HG02798 (cell line): ENCODE measurements at regions not wholly inside any gene's neighbourhood (a gene's known extent, or its start where the extent isn't known, plus 50 kb on each side); places are given as distances from the start of the nearest gene placed in this dataset.
"Not testable (repeated sequence)": the region's sequence is repeated elsewhere in the genome, so short reads cannot be mapped to it uniquely, and the experiment has no call there.

ENCODE experiments used
- ATAC-seq: cut with Tn5 transposase; IDR thresholded peaks from one replicate; pipeline ENCODE4 v1.9.1; 2021; ENCODE audit warnings: mild to moderate bottlenecking; ENCODE audit not compliant: unreplicated experiment, poor library complexity

DNA sequence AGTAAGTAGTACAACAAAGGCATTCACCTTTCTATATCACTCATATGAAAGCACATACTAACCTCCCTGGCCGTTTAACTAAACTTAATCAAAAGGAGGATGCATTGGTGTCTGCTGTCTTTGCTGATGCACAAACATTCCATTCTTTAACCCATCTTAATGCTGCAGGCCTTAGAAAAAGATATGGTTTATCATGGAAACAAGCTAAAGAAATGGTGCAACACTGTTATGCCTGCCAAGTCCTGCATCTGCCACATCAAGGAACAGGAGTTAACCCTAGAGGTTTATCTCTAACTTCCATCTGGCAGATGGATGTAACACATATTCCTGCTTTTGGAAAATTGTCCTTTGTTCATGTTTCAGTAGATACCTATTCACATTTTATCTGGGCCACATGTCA lies 296.5 kb upstream of the DKK2 start:
- ATAC-seq: not testable (repeated sequence)

DNA sequence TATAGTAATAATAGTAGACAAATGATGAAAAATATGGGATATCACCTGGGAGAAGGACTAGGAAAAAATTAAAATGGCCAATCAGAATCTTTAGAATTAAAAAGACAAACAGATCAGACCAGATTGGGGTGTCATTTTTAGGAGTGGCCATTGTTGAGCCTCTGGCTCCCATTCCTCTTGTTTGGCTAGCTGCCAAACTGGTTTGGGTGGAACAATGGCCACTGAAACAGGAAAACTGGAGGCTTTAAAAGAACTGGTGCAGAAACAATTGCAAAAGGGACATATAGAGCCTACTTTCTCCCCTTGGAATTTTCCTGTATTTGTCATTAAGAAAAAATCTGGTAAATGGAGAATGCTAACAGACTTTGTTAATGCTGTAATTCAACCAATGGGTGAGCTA lies 294.8 kb upstream of the DKK2 start:
- ATAC-seq: no peak

DNA sequence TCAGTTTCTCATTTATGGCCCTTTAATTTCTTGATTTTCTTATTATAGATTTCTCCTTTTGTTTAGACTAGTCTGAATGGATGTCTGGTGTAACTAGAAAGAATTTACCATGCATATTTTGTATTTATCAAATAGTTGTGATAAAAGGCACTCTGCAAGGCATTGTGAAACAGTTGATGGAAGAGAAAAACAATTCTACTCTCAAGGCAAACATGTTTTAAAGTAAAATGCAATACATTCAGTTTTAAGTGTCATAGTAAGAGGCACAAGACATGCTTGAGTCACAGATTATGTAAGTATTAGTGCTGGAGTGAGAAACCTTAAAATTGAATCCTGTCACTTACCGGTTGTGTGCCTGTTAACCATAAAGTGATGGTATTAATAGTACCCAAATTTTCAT lies 283.3 kb upstream of the DKK2 start:
- ATAC-seq: no peak

DNA sequence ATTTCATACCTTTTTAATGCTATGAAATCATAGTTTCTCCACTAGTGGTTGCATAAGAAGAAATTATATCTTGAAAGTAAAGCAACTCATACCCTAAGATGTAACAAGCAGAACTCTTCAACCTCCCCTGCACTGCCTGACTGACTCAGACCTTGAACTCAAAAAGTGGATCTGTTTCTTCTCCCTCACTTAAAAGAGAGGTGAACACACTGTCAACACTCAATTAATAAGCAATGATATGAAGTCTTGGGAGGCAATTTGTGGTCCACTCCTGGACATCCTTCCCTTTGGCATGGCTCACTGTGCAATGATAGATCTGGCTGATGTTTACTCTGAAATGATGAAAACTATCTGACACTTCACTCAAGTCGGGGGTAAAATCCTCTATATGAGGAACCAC lies 282.0 kb upstream of the DKK2 start:
- no peak for ATAC-seq

DNA sequence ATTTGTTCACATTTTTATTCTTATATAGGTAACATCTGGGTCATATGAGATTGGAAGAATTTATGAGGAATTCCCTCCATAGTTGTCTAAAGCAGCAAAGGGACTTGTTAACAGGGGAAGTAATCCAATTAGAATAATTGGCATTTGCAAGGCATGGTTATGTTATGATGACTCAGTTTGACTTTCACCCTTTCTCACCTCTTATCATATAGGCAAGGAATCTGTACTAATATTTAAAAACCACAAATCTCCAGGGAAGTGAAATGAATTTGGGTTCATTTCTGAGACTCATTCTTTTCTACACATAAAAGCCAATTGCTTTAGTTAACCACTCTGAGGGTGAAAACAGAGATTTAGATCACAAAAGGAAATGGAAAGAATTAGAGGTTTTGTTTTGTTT lies 281.5 kb upstream of the DKK2 start:
- ATAC-seq: no peak

DNA sequence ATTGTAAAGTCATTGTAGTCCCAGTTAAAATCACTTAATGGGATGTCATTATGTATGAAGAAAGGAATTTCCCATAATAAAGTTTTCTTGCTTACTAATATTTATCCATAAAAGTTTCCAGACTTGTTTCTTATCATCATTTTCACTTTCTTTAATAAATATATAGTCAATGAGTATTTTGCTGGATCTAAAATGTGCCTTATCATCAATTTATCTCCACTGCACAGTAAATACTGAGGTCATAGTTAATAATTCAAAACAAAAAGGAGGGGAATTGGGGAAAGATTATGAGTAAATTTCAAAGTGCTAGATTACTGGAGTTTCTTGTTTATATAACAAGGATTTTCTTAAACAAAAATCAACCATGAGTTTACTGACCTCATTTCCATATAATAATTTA lies 279.5 kb upstream of the DKK2 start:
- no peak for ATAC-seq

DNA sequence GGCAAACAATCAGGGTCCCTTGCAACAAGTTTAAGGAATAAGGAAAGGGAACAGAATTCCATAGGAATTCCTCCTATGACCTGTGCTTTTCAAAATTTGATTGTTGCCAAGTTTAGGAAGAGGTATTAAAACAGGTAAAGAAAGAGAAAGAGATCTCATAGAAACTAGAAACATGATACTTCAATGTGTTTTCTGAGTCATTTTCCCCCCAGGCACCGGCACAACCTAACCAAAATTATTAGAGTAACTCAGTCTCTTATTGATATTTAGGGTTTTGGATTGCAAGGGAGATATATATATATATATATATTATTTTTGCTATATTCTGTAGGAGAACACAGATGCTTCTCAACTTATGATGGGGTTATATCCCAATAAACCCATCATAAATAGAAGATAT lies 278.0 kb upstream of the DKK2 start:
- ATAC-seq: no peak

DNA sequence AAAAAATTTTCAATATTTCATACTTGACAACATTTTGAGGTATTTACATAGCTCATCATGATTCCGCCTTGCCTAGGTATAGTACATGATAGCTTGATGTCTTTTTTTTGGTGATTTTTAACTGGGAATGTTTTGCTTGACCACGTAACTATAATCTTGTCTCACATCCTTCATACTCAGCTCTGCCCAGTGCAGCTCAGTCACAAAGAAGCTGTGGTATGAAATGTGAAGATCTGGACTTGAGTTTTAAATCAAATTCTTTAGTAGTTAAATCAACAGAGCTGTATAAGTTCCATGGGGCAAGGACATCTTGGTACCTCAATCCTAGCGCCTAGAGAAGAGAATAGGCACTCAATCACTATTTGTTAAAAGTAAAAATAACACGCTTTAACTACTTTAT lies 276.3 kb upstream of the DKK2 start:
- ATAC-seq: no peak

DNA sequence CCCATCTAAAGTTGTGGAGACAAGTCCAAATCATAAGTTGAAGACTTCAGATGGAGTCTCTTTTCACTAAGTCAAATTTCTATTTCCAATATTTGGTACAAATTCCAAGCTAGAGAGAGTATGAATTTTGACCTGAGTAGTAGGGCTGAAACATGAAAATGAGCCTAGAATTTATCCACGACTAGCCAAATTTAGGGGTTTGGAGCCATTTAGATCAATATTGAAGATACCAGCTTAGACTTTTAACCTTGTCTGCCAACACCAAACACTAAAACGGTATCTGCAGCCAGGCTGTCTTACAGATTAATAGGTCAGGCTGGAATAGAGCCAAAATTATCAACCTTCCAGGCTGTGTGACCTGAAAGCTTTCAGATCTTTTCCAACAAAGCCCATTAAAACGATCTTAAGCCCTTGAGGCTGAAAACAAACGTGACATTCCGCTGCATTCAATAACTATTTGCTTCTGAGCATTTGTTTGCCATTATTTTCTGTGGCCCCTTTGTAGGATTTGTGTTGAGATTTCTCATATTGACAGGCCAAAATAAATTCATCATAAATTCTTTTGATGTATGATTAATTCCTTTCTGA lies 268.7 kb upstream of the DKK2 start:
- no peak for ATAC-seq

DNA sequence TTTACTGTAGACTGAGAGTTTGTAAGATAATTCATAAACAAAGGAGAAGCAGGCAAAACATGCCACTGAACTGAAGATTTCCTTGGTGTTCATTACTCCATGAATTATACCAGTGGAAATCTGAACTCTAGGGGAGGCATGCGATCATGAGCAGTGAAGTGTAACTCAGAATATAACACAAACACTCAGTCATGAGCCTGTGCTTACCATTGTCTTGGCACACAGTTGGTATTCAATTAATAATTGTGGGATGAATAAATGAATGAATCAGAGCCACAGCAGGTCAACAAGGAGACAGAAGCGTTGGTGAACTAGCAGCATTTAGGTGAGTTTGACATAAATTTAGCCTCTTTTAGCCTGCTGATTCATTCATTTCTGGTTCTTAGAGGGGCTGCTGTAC lies 263.5 kb upstream of the DKK2 start:
- no peak for ATAC-seq

DNA sequence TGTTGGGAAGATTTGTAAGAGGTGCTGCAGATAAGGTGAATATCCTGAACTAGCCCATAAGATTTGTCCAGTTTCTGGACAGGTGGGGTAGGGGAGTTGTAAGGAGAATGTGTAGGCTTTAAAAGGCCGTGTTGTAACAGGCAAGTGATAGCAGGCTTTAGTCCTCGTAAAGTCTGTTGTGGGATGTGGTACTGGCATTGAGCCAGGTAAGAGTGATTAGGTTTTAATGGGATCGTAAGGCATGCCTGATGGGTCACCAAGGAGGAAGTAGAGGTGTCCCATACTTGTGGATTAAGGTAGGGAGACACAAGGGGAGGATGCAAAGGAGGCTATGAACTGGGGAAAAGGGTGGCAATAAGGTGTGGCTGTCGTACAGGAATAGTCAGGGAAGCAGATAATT lies 256.9 kb upstream of the DKK2 start:
- no peak for ATAC-seq

DNA sequence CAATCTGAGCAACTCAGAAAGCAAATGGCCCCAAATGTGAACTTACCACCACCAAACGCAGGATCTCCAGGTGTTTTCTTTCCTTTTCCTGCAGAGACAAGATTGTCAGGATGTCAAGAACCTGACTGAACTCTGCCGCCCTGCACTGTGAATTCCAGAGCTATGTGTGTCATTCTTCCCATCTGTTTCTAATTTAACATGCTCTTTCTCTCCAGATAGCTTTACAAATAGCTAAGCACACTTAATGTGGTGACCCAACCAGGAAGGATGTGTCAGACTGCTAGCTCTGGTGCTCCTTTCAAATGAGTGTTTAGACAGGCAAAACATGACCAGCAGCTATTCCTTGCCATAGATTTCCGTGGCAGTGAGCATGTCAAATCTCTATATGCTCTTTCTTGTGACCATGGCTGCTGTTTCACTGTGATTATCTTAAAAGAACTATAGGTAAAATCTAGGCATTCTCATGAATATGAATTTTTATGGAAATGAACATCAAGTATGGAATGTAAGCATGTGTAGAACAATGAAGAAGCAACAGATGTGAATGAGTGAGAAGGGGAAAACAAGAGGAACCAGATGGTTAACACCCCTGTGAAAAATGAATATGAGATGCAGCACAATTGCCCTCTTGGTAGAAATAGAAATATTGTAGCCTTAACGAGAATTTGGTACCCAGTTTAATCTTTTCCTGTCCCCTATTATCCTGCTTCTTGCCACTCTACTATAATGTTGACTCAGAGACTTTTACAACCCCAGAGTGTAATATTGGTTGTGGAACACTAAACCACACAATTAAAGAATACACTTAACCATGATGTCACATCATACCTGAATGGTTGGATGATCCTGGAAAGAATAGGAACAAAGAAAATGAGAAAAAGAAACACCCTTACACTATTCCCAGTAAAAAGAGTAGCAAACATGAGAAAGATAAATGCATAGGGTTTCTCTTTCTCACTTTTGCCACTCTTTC lies 247.8 kb upstream of the DKK2 start:
- ATAC-seq: no peak

DNA sequence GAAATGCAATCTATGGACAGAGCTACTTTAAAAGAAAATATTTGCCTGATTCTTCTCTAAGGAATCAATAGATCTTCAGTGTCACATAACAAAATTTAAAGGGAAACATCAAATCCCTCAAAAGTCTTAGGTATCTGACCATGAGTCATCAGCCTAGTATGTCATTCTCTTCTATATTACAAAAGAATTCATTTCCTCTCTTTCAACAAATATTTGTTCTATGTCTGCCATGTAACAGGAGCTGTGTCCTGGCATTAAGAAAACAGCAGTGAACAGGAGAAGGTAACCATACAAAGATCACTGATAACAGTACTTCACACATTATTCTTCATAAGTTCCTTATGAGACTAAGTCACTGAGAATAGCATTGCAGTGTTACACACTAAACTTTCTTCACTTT lies 243.6 kb upstream of the DKK2 start:
- ATAC-seq: no peak

DNA sequence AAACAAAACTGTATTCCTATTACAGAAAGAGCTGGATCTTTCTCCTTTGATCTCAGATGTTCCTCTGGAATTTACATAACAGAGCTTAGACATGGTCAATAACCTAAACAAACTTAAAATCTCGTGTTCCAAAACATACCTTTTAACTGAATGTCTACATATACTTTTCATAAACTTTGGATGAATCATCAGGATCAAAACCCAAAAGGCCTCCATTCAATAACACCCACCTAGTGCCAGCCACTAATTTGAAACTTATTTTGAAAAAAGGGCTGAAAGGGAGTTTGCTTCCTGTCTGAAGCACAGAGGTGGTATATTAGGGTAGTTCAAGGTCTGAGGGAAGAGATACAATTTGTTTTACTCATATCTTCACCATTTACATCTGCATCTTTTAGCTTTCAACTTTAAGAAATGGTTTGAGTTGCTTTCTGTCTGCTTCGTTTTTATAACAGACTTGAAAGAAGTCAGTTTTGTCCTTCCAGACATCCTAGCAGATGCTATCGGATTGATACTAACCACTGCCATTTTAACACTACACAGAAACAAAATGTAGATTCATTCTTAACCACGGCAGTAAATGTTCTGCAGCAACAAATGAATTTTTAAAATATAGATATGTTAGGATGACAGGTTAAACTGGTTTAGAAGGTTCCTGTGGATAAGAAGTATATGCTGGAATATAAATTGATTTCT lies 242.8 kb upstream of the DKK2 start:
- no peak for ATAC-seq

DNA sequence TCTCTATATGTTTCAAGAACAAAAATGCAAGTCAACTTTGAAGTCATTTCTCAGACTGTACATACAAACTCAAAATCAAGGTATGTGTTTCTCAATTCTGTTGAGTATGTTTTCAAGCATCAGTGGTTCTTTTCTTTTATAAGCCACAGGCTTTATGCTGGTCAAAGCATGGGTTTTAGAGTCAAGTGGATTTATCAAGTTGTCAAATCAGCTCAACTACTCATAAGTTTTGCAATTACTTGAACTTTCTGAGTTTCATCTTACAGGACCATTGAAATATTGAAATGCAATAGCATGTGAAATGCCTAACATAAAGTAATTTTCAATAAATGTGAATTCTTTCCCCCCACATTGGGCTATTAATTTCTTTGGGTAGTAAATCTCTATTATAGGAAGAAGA lies 239.9 kb upstream of the DKK2 start:
- ATAC-seq: no peak

DNA sequence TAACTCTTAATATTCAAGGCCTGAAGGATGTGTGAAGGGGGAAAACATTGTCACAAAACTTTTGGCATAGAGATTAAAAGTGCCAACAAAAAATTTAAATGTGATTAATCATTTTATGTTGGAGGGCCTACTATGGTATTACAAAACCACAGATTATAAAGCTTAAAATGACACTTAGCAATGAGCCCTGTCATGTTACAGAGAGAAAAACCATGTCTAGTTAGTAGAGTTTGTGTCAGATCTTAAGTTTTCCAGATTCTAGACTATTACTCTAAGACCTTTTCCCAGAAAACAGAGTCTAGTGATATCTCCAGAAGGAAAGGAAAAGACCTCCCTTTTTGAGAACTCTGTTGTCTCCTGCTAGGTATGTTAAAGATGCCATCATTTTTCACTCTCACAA lies 239.1 kb upstream of the DKK2 start:
- ATAC-seq: no peak

DNA sequence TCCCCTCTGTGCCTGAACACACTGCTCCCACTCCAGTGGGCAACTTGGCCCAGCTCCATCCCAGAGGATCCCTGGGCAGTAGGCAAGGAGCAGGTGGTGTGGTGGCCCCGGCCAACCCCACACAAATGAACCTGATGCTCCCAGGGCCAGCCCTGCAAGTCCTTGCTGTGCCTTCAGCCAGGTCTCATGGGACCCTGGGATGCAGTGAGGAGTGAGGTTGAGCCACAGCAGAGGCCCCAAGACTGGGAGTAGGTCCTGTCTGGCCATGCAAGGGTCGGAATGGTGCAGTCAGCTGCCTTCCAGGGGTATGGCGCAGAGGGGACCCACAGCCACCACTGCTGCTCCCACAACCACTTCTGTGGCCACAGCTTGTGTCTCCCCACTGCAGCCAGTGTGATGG lies 234.5 kb upstream of the DKK2 start:
- ATAC-seq: no peak

DNA sequence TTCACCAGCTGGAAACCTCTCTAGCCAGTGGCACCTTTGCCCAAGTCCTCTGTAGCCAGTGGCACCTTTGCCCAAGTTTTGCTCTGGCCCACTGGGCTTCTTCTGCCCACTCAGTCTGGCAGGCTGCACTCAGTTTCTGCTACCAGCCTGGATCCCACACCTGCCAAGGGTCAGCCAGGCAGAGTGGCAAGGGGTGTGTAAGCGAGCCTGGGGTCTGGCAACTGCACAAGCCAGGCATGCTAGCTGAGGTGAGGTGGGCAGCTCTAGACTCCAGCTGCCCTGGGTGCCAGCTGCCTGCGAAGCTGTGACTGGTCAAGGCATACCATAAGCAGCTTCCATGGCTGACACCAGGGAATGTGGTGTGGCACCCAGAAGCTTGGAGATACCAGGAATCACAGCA lies 233.1 kb upstream of the DKK2 start:
- ATAC-seq: no peak

DNA sequence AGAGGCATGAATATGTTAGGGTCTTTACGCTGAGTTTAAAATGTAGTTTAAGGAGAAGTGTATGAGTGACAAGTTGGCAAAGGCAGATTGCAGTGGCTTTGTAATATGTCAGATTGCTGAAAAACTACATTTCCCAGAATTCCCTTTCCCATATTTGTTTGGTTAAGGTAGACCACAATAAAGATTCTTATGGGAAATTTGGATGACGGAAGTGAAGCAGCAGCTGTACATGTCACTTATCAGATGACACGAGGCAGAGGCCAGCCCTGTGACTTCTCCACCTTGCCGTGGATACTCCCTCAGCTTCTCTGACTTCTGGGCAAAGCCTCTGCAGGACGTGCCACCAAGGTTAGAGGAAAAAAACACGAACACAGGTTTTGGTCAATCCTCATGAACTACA lies 229.7 kb upstream of the DKK2 start:
- ATAC-seq: no peak

DNA sequence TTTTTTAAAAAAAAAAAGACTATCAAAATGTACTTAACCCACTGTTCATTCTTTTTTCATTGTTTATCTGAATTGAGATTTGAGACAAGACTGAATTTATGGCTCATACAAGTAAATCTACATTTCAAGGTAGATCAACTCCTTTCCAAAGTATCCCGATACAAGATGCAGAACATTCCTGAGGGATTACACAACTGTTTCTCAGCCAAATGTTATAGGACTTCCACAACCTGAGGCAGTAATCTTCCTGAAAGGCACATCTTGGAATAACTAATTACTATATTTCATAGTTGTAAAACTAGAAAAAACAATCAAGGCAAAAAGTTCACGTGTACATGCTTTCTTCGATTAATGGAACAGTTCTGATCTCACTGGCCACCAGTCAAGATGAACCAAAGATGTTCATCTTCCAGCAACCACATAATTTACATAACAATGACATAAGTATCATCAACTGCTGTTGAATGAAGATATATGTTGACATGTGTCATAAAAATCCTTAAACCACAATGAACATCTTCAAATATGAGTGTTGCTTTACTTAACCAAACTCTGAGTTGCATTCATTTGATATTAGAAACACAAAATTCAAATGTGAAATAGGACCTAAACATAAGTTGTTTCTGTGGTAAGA lies 225.2 kb upstream of the DKK2 start:
- no peak for ATAC-seq

DNA sequence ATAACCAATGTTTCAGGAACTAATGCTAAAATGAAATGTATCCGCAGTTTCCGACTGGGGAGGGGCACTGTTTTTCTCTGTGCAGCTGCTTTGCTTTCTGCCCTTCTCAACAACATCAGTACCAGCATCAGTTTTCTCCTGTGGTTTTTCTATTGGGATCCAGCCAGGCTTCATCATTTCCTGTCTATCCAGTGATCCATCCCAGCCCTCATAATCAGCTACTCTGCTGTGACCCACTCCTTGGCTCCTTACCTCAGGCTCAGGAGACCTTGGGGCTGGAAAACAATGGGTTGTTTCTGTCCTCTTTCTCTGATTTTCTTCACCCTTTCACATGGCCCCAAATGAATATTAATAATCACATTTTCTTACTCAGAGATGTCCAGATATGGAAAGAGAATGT lies 222.2 kb upstream of the DKK2 start:
- no peak for ATAC-seq
